ACC112 (cell line): ENCODE measurements at regions not wholly inside any gene's neighbourhood (a gene's known extent, or its start where the extent isn't known, plus 50 kb on each side); places are given as distances from the start of the nearest gene placed in this dataset.
"Not testable (repeated sequence)": the region's sequence is repeated elsewhere in the genome, so short reads cannot be mapped to it uniquely, and the experiment has no call there.

Experiments used
- H2AFZ ChIP-seq: fragments of 200-600 bp; sonication (generic); one replicate; pipeline ENCODE4 v1.6.0; 2017; ENCODE audit warnings: antibody characterized with exemption, low read length; ENCODE audit not compliant: unreplicated experiment
- H3K27ac ChIP-seq: fragments of 200-600 bp; sonication (generic); 2 replicates; pipeline ENCODE4 v1.5.1; 2014; ENCODE audit warnings: low read depth, mild to moderate bottlenecking, antibody characterized with exemption, low read length, moderate library complexity
- H3K27me3 ChIP-seq: fragments of 200-600 bp; sonication (generic); 2 replicates; pipeline ENCODE4 v1.6.1; 2014; ENCODE audit warnings: mild to moderate bottlenecking, antibody characterized with exemption, low read length, moderate library complexity, mixed read lengths; ENCODE audit not compliant: insufficient read depth
- H3K36me3 ChIP-seq: fragments of 200-600 bp; sonication (generic); 2 replicates; pipeline ENCODE4 v1.6.1; 2016; ENCODE audit warnings: mild to moderate bottlenecking, antibody characterized with exemption, low read length, moderate library complexity, mixed read lengths; ENCODE audit not compliant: insufficient read depth
- H3K4me1 ChIP-seq: fragments of 200-600 bp; sonication (generic); one replicate; pipeline ENCODE4 v1.6.1; 2016; ENCODE audit warnings: low read length, mixed read lengths; ENCODE audit not compliant: insufficient read depth, unreplicated experiment, control insufficient read depth
- H3K4me3 ChIP-seq: fragments of 200-600 bp; sonication (generic); 2 replicates; pipeline ENCODE4 v1.5.1; 2014; ENCODE audit warnings: mild to moderate bottlenecking, low read depth, low read length
- H3K79me2 ChIP-seq: fragments of 200-600 bp; sonication (generic); one replicate; pipeline ENCODE4 v1.6.0; 2016; ENCODE audit warnings: low read length; ENCODE audit not compliant: control insufficient read depth, unreplicated experiment, insufficient read depth

DNA sequence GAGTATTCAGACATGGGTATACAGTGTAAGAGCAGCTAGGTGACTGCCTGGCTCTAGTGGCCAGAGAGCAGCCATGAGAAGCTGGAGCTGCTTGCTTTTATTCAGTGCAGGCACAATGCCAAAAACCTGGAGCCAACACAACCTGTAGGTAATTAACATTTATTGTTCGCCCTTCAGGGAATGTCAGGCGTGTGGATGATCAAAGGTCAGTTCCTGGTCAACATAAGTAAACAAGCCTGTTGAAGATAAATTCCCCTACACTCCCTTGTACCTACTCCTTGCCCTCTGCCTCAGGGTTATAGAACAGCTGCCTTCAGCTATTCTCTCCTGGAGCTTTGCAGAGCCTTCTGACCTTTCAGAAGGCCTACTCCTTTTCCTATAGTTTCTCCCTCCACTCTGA is 323.7 kb upstream of the PCSK5 start:
- H3K36me3 ChIP-seq, H3K79me2 ChIP-seq, H3K4me3 ChIP-seq, H3K27ac ChIP-seq, H3K4me1 ChIP-seq, H3K27me3 ChIP-seq, H2AFZ ChIP-seq: not testable (repeated sequence)

DNA sequence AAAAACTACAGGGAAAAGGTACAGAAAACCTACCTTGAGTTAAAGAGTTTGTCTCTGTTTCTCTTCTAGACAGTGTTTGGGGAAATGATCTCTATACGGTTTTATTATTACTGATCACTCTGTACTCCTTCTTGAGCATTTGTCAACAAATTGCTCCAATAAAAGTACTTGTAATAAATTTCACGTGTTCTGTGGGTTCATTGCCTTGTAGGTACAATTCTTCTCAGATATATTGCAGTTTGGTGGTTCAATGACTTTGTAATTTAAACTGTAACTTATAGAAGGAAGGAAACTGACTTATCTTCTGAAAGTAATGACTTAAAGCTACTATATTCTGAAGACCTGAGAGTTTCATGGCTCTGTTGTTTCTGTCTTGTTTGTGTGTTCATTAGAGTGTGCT is 319.9 kb upstream of the PCSK5 start:
- Histone ChIP-seq H3K27ac (no peak overlapping the region), H3K4me3 (no peak overlapping the region), H3K79me2 (no peaks in the 10 kb centered on the region), H3K27me3 (no peaks in the 10 kb centered on the region), H3K4me1 (no peaks in the 10 kb centered on the region), H3K36me3 (no peaks in the 10 kb centered on the region), H2AFZ (no peak overlapping the region)

DNA sequence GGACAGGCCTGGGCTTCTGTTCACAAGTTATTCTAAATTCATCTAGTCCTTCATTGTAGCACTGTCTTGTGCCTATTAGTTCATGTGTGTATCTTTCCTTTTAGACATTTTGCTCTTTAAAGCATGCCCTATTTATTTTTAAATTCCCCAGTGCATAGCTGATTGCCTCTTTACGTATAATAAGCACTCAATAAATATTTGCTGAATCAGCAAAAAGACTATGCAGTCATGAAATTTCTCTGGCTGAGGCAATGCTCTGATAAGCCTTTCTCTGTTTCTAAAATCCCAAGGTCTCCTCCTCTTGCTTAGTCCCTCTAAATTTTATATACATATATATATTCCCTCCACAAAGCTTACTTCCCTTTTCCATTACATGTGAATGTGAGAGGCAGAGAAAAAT is 315.9 kb upstream of the PCSK5 start:
- no peak overlapping the region for H3K27ac ChIP-seq
- H3K36me3 ChIP-seq, result no peaks in the 10 kb centered on the region
- H3K79me2 ChIP-seq, result no peaks in the 10 kb centered on the region
- H2AFZ ChIP-seq, result no peak overlapping the region
- no peaks in the 10 kb centered on the region for H3K27me3 ChIP-seq
- no peaks in the 10 kb centered on the region for H3K4me1 ChIP-seq
- H3K4me3 ChIP-seq, result no peak overlapping the region

DNA sequence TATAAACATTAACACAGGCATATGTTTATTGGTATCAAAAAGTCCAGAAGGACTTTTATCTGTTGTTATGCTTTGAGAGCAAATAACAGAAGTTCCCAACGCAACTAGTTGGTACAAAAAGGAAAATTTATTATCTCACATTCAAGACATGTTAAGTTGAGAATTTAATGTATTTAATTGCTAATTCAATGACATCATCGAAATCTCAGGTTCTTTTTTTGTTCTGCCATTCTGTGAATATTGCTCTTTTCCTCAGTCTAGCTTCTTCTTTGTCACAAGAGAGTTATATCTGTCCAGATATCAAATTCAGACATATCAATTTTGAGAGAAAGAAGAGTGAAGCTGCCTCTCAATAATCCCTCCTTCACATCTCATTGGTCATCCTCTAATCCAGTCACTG is 307.6 kb upstream of the PCSK5 start:
- Histone ChIP-seq H3K79me2 (no peaks in the 10 kb centered on the region), H3K4me1 (no peaks in the 10 kb centered on the region), H3K27me3 (no peaks in the 10 kb centered on the region), H3K27ac (no peak overlapping the region), H3K36me3 (no peaks in the 10 kb centered on the region), H2AFZ (no peak overlapping the region), H3K4me3 (no peak overlapping the region)

DNA sequence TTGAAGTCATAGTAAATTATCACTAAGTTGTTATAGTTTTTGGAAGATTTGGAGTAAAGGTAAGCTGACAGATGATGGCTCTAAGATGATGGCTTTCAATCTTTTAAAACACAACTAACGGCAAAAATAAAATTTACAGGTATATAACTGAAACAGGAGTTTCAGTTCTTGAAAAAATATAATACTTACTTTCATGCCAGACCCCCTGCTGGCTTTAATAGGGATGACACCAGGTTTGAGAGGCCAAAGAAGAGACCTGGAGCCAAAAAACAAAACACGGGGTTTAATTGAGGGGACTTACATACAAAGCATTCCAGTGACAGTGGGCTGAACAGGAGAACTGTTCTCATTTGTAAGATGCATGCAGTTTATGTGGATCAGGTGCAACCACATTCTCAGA is 301.7 kb upstream of the PCSK5 start:
- Histone ChIP-seq H3K4me3 (no peak overlapping the region), H3K27me3 (no peaks in the 10 kb centered on the region), H3K36me3 (no peaks in the 10 kb centered on the region), H2AFZ (no peak overlapping the region), H3K4me1 (no peaks in the 10 kb centered on the region), H3K27ac (no peak overlapping the region), H3K79me2 (no peaks in the 10 kb centered on the region)

DNA sequence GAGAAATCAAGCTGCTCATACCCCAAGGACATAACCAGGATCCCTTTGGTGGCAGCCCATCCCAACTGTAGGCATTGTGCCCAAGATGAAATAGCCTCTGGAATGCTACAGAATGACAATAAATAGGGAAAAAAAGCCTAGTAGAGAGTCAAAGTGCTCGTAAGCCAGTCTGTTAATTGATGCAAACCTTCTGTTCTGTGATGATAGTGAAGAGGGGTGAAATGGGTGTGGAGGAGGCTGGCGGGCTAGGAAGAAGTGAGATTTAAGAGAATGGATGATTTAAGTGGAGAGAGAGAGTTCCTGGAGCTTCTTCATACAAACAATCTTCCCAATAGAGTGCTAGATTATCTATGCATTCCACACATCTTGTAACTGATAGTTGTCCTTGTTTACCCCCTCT is 301.0 kb upstream of the PCSK5 start:
- H3K36me3 ChIP-seq, result no peaks in the 10 kb centered on the region
- no peak overlapping the region for H3K4me3 ChIP-seq
- H3K27me3 ChIP-seq, result no peaks in the 10 kb centered on the region
- H2AFZ ChIP-seq, result no peak overlapping the region
- no peak overlapping the region for H3K27ac ChIP-seq
- no peaks in the 10 kb centered on the region for H3K4me1 ChIP-seq
- no peaks in the 10 kb centered on the region for H3K79me2 ChIP-seq

DNA sequence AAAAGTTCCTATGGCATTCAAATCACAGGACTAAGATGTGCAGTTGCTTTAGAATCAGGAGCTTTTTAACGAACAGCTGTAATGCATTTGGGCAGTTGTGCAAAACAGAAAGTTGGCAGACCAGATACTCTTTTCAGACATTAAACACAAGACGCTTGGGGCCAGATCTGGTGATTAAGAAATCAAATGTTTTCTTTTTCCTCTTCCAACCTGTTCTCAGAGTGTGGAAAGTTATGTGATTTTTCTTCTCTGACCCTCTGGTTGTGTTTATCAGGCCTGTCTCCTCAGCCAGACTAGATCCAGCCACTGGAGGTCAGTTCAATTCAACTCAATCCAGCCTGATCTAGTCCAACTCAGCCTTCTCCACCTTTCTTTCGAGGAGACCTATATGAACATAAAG is 298.5 kb upstream of the PCSK5 start:
- H3K4me3 ChIP-seq, result no peak overlapping the region
- no peaks in the 10 kb centered on the region for H3K4me1 ChIP-seq
- H3K36me3 ChIP-seq, result no peaks in the 10 kb centered on the region
- H3K27me3 ChIP-seq, result no peaks in the 10 kb centered on the region
- H2AFZ ChIP-seq, result no peak overlapping the region
- H3K79me2 ChIP-seq, result no peaks in the 10 kb centered on the region
- H3K27ac ChIP-seq, result no peak overlapping the region

DNA sequence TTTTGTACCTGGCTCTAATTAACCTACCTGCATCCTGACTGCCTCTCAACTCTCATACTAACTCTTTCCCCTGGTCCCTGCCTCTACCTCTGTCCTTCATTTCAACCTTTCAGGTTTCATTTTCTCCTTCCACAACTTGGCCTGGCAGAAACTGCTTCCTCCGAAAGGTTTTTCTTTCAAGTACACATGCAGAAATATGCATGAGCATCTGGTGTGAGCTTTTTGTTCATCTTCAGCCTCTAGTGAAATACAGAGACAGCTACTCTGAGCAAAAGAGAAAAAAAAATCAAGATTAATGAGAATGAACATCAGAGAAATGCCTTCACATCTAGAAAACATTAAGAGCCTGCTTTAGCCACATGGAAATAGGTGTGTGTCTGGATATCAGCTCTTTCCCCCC is 297.9 kb upstream of the PCSK5 start:
- H3K4me1 ChIP-seq, result no peaks in the 10 kb centered on the region
- H3K36me3 ChIP-seq, result no peaks in the 10 kb centered on the region
- H3K27me3 ChIP-seq, result no peaks in the 10 kb centered on the region
- no peak overlapping the region for H3K4me3 ChIP-seq
- no peaks in the 10 kb centered on the region for H3K79me2 ChIP-seq
- no peak overlapping the region for H2AFZ ChIP-seq
- no peak overlapping the region for H3K27ac ChIP-seq

DNA sequence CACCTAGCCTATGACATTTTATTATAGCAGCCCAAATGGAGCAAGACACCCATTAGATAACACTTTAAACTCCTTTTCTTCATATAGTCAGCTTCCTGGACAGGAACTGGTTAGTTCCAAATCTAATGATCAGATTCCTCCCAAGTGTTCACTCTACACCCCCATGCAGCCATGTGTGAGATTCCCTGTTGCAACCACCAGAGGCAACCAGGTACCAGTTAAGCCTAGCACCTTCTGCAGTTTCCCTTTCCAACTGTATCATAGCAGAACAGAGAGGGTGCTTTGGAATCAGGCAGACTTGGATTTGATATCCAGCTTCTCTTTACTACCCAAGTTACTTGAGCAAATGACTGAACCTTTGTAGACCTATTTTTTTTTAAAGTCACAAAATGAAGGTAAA is 296.6 kb upstream of the PCSK5 start:
- Histone ChIP-seq H3K36me3 (no peaks in the 10 kb centered on the region), H3K27me3 (no peaks in the 10 kb centered on the region), H3K27ac (no peak overlapping the region), H2AFZ (no peak overlapping the region), H3K4me3 (no peak overlapping the region), H3K79me2 (no peaks in the 10 kb centered on the region), H3K4me1 (no peaks in the 10 kb centered on the region)

DNA sequence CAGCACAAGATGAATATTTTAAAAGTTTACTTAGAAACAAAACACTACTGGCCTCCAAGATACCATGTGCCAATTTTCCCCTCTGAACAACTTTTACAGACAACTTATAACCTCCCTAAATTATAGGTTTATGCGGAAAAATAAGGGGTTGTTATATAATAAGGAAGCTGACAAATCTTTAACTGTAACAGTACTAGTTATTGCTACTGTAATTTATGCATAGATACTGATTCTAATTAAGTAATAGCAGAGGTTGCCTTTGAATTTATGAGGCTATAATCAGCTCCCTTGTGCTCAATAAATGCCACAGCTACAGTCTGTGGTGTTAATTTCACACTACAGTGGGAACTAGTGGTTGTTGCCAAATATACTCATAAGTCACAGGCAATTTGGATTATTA is 291.3 kb upstream of the PCSK5 start:
- no peaks in the 10 kb centered on the region for H3K4me1 ChIP-seq

DNA sequence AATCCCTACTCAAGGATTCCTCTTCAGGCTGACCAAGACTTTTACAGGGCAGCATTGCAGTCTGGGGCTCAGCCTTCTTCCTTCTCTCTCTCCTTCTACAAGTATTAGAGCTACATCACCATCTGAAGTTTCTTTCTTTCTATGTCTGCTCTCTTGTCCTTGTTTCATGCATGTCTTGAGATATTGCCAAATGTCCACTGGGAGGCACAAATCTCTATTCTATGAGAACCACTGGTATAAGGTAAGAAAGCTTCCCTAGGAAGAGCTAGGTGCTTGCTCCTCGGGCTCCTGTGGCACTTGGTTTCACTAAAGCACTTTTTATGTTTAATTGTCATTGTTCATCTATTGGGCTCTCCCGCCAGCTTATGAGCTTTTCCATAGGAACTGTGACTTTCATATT is 289.2 kb upstream of the PCSK5 start:
- Histone ChIP-seq H3K4me3 (no peak overlapping the region), H3K79me2 (no peaks in the 10 kb centered on the region), H3K27me3 (no peaks in the 10 kb centered on the region), H3K36me3 (no peaks in the 10 kb centered on the region), H2AFZ (no peak overlapping the region), H3K4me1 (no peaks in the 10 kb centered on the region), H3K27ac (no peak overlapping the region)

More for the DNA sequence above, 291.3 kb upstream of the PCSK5 start:
- Histone ChIP-seq H3K36me3 (no peaks in the 10 kb centered on the region), H3K79me2 (no peaks in the 10 kb centered on the region), H2AFZ (no peak overlapping the region), H3K27me3 (no peaks in the 10 kb centered on the region), H3K27ac (no peak overlapping the region), H3K4me3 (no peak overlapping the region)

DNA sequence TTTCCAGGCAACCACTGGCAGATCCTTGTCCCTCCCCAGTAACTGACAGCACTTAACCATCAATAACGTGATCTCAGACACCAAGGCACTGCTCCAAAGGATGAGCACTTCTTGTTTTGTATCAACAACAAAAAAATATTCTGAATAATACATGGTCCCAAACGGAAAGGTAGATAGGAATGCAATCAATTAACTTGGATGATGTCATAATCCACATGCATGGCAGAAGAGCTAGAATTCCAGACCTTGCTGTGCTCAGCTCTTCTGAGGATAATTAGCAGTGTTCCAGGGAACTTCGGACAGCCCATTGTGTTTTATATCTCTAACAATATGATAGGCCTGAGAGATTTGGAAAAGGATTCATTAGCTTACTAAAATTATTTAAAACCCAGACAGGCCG is 288.4 kb upstream of the PCSK5 start:
- no peaks in the 10 kb centered on the region for H3K36me3 ChIP-seq
- no peaks in the 10 kb centered on the region for H3K79me2 ChIP-seq
- no peak overlapping the region for H3K27ac ChIP-seq
- no peak overlapping the region for H2AFZ ChIP-seq
- no peak overlapping the region for H3K4me3 ChIP-seq
- no peaks in the 10 kb centered on the region for H3K27me3 ChIP-seq
- no peaks in the 10 kb centered on the region for H3K4me1 ChIP-seq
